ENCODE measurements at regions not wholly inside any gene's neighbourhood (a gene's known extent, or its start where the extent isn't known, plus 50 kb on each side); places are given as distances from the start of the nearest gene placed in this dataset.

- DNase-seq (ENCODE audit: low spot score), result peak; percentile 92
Observed at GRCh38 chr16:85256190-85256739, 144.0 kb upstream of the CIBAR2 start.

GRCh38 chr16:85257483-85257882, 145.2 kb upstream of the CIBAR2 start:
- DNase-seq (ENCODE audit: low spot score), result no peak

- DNase-seq (ENCODE audit: low spot score), result peak; percentile 73
Observed at GRCh38 chr16:85258166-85258565, 145.9 kb upstream of the CIBAR2 start.

- peak; percentile 86 for DNase-seq (ENCODE audit: low spot score)
Observed at GRCh38 chr16:85258629-85259028, 146.4 kb upstream of the CIBAR2 start.

GRCh38 chr16:85259115-85259831, 147.0 kb upstream of the CIBAR2 start:
- peak; percentile 78 for DNase-seq (ENCODE audit: low spot score)

GRCh38 chr16:85259832-85260167, 147.5 kb upstream of the CIBAR2 start:
- DNase-seq (ENCODE audit: low spot score), result peak; percentile 77

GRCh38 chr16:85261204-85261603, 148.9 kb upstream of the CIBAR2 start:
- DNase-seq (ENCODE audit: low spot score), result peak; percentile 68

- DNase-seq (ENCODE audit: low spot score), result peak; percentile 95
Observed at GRCh38 chr16:85261657-85262557, 149.6 kb upstream of the CIBAR2 start.

GRCh38 chr16:85262558-85263238, 150.4 kb upstream of the CIBAR2 start:
- no peak for DNase-seq (ENCODE audit: low spot score)

GRCh38 chr16:85263239-85263585, 150.9 kb upstream of the CIBAR2 start:
- DNase-seq (ENCODE audit: low spot score), result no peak

- no peak for DNase-seq (ENCODE audit: low spot score)
Observed at GRCh38 chr16:85264752-85265151, 152.5 kb upstream of the CIBAR2 start.

GRCh38 chr16:85265161-85265784, 153.0 kb upstream of the CIBAR2 start:
- no peak for DNase-seq (ENCODE audit: low spot score)

- no peak for DNase-seq (ENCODE audit: low spot score)
Observed at GRCh38 chr16:85265810-85266209, 153.5 kb upstream of the CIBAR2 start.

- no peak for DNase-seq (ENCODE audit: low spot score)
Observed at GRCh38 chr16:85266857-85267256, 154.6 kb upstream of the CIBAR2 start.

GRCh38 chr16:85267414-85267945, 155.2 kb upstream of the CIBAR2 start:
- DNase-seq (ENCODE audit: low spot score), result no peak

- no peak for DNase-seq (ENCODE audit: low spot score)
Observed at GRCh38 chr16:85269165-85269564, 156.9 kb upstream of the CIBAR2 start.

GRCh38 chr16:85270374-85270773, 158.1 kb upstream of the CIBAR2 start:
- DNase-seq (ENCODE audit: low spot score), result no peak

- no peak for DNase-seq (ENCODE audit: low spot score)
Observed at GRCh38 chr16:85271198-85271597, 158.9 kb upstream of the CIBAR2 start.

GRCh38 chr16:85273293-85273692, 161.0 kb upstream of the CIBAR2 start:
- no peak for DNase-seq (ENCODE audit: low spot score)

GRCh38 chr16:85274501-85274900, 162.2 kb upstream of the CIBAR2 start:
- DNase-seq (ENCODE audit: low spot score), result no peak

- no peak for DNase-seq (ENCODE audit: low spot score)
Observed at GRCh38 chr16:85274924-85275323, 162.7 kb upstream of the CIBAR2 start.
